Esophagus squamous epithelium (tissue), 4 donors: ENCODE measurements at regions not wholly inside any gene's neighbourhood (a gene's known extent, or its start where the extent isn't known, plus 50 kb on each side); places are given as distances from the start of the nearest gene placed in this dataset.

Experiments
- CTCF ChIP-seq, 6 experiments: fragments of 450-650 bp in 4 of 6; fragments of 200-600 bp in 2 of 6; sonication (generic) in 2 of 6; IDR thresholded peaks; one replicate each; pipeline ENCODE4 v1.5.1; 2016 to 2019; ENCODE audit warnings: antibody characterized with exemption in 6 of 6, mild to moderate bottlenecking in 4 of 6, moderate library complexity in 4 of 6
- POLR2A ChIP-seq, 4 donors: fragments of 450-650 bp; IDR thresholded peaks; one replicate each; pipeline ENCODE4 v1.6.1; 2017; ENCODE audit warnings: antibody characterized with exemption in 4 of 4, mild to moderate bottlenecking in 4 of 4, moderate library complexity in 3 of 4

DNA sequence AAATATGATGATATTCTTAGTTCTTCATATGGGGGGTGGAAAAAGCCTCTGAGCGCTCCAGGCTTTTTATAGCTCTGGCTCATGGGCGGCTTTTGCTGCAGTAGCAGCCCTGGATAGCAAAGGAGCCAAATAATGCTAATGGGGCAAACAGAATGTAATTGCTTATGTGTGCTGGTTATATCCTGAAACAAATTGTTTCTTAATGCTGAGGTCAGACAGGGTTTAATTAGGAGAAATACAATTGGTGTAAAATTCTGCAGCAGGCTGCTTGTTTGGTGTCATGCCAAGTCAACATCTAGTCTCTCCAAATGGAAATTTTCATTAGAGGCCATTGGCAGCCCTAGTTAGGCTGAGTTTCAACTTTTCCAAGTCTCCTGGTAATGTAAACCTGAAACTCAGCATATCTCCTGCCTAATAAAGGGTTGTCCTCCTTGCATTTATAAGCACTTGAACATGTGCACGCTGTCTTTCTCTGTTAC lies 530.1 kb upstream of the NOX3 start:
- TF ChIP-seq CTCF (IDR thresholded peaks at IDR 0.05) (no peak), POLR2A (IDR thresholded peaks at IDR 0.05) (no peak)
